SK-N-SH (cell line): ENCODE measurements at regions not wholly inside any gene's neighbourhood (a gene's known extent, or its start where the extent isn't known, plus 50 kb on each side); places are given as distances from the start of the nearest gene placed in this dataset.

Experiments
- CTCF ChIA-PET: fragments of 300-600, 350-600 bp; formaldehyde crosslinking; extraction: SDS; loops from one replicate; lab custom pipeline; 2021; lab: Yijun Ruan, JAX
- POLR2A ChIA-PET: fragments of 350-600 bp; sonication (Branson Sonifier 250); formaldehyde crosslinking; extraction: SDS; loops from one replicate; lab custom pipeline; 2020; ENCODE audit warnings: antibody characterized with exemption, inconsistent platforms; lab: Yijun Ruan, JAX
- DNase-seq: peaks from one replicate; pipeline ENCODE4 v3.0.0; 2012
- H2AFZ ChIP-seq: fragments of 200-600 bp; sonication (generic); 2 replicates; pipeline ENCODE4 v1.8.1; 2016; ENCODE audit warnings: antibody characterized with exemption, mild to moderate bottlenecking, low read depth
- H3F3A ChIP-seq: fragments of 200-600 bp; sonication (generic); replicated peaks from 2 replicates; pipeline ENCODE3; 2016; ENCODE audit warnings: antibody characterized with exemption, mild to moderate bottlenecking; ENCODE audit not compliant: insufficient read depth
- H3K27ac ChIP-seq, 2 experiments: fragments of 200-500 bp in 1 of 2; fragments of 200-600 bp in 1 of 2; sonication (Bioruptor generic) in 1 of 2; sonication (generic), shearing (Covaris generic) in 1 of 2; 2 replicates each; pipeline versions ENCODE4 v1.5.1 to v1.6.1; 2014 to 2016; ENCODE audit warnings: low read depth in 2 of 2, inconsistent platforms in 1 of 2, low read length in 1 of 2, mild to moderate bottlenecking in 1 of 2, mixed read lengths in 1 of 2
- H3K27me3 ChIP-seq: fragments of 200-600 bp; sonication (generic), shearing (Covaris generic); 2 replicates; pipeline ENCODE4 v1.6.1; 2016; ENCODE audit warnings: mixed run types; ENCODE audit not compliant: insufficient read depth
- H3K36me3 ChIP-seq, 2 experiments: fragments of 200-500 bp in 1 of 2; fragments of 200-600 bp in 1 of 2; sonication (Bioruptor generic) in 1 of 2; sonication (generic) in 1 of 2; replicated peaks in 1 of 2; 2 replicates each; pipeline versions ENCODE3 to v1.5.1; 2014 to 2016; ENCODE audit warnings: low read length in 1 of 2, mild to moderate bottlenecking in 1 of 2; ENCODE audit not compliant: insufficient read depth in 2 of 2, control insufficient read depth in 1 of 2
- H3K4me1 ChIP-seq, 2 experiments: fragments of 200-500 bp in 1 of 2; fragments of 200-600 bp in 1 of 2; sonication (Bioruptor generic) in 1 of 2; sonication (generic), shearing (Covaris generic) in 1 of 2; 2 replicates each; pipeline versions ENCODE4 v1.5.1 to v1.6.1; 2014 to 2016; ENCODE audit warnings: low read depth in 1 of 2, low read length in 1 of 2, mixed run types in 1 of 2; ENCODE audit not compliant: insufficient read depth in 2 of 2, control insufficient read depth in 1 of 2
- H3K4me2 ChIP-seq: fragments of 200-600 bp; sonication (generic), shearing (Covaris generic); 2 replicates; pipeline ENCODE4 v1.6.1; 2017; ENCODE audit warnings: mixed run types
- H3K4me3 ChIP-seq, 2 experiments: fragments of 200-500 bp in 1 of 2; fragments of 200-600 bp in 1 of 2; sonication (Bioruptor generic) in 1 of 2; sonication (generic), shearing (Covaris generic) in 1 of 2; 2 replicates each; pipeline versions ENCODE4 v1.5.1 to v1.8.1; 2014 to 2016; ENCODE audit warnings: low read depth in 2 of 2, inconsistent platforms in 1 of 2, low read length in 1 of 2, mild to moderate bottlenecking in 1 of 2, mixed read lengths in 1 of 2, moderate library complexity in 1 of 2
- H3K79me2 ChIP-seq: fragments of 200-600 bp; sonication (generic); 2 replicates; pipeline ENCODE4 v1.8.1; 2017; ENCODE audit warnings: mild to moderate bottlenecking; ENCODE audit not compliant: insufficient read depth
- H3K9ac ChIP-seq: fragments of 200-600 bp; sonication (generic); 2 replicates; pipeline ENCODE4 v1.6.1; 2017; ENCODE audit warnings: mixed run types
- H3K9me2 ChIP-seq: fragments of 200-600 bp; sonication (generic); 2 replicates; pipeline ENCODE4 v1.6.1; 2017; ENCODE audit warnings: mixed run types
- H3K9me3 ChIP-seq: fragments of 200-600 bp; sonication (generic); 2 replicates; pipeline ENCODE4 v1.6.1; 2017; ENCODE audit warnings: mixed run types, mild to moderate bottlenecking, moderate library complexity
- H4K20me1 ChIP-seq: fragments of 200-600 bp; sonication (generic); 2 replicates; pipeline ENCODE4 v1.6.1; 2017; ENCODE audit warnings: mild to moderate bottlenecking, mixed run types; ENCODE audit not compliant: insufficient read depth
- CHD2 ChIP-seq: fragments of 150-350 bp; IDR thresholded peaks from 2 replicates; pipeline ENCODE4 v1.6.1; 2018; ENCODE audit warnings: low read length; ENCODE audit not compliant: partially characterized antibody
- ELF1 ChIP-seq: IDR thresholded peaks from 2 replicates; pipeline ENCODE4 v1.4.0; 2012
- FOSL2 ChIP-seq: IDR thresholded peaks from 2 replicates; pipeline ENCODE4 v1.4.0; 2012; ENCODE audit warnings: low read depth, mild to moderate bottlenecking, moderate library complexity, borderline replicate concordance
- FOXJ3 ChIP-seq: sonication (generic); formaldehyde crosslinking; IDR thresholded peaks from 2 replicates; pipeline ENCODE4 v1.5.1; 2020; ENCODE audit warnings: mild to moderate bottlenecking, missing genetic modification reagents
- FOXM1 ChIP-seq: IDR thresholded peaks from 2 replicates; pipeline ENCODE4 v1.4.0; 2012; ENCODE audit warnings: low read depth, mild to moderate bottlenecking
- GATA2 ChIP-seq: sonication (generic); formaldehyde crosslinking; IDR thresholded peaks from 2 replicates; pipeline ENCODE4 v1.5.0; 2020; ENCODE audit warnings: mild to moderate bottlenecking, missing genetic modification reagents
- MEF2A ChIP-seq: IDR thresholded peaks from 2 replicates; pipeline ENCODE4 v1.4.0; 2012; ENCODE audit warnings: low read depth, borderline replicate concordance
- NFIC ChIP-seq: IDR thresholded peaks from 2 replicates; pipeline ENCODE4 v1.4.0; 2012; ENCODE audit warnings: borderline replicate concordance
- RAD21 ChIP-seq: IDR thresholded peaks from 2 replicates; pipeline ENCODE4 v1.6.1; 2012; ENCODE audit warnings: mild to moderate bottlenecking, low read length
- RFX5 ChIP-seq: IDR thresholded peaks from 2 replicates; pipeline ENCODE4 v1.6.1; 2012; ENCODE audit warnings: mild to moderate bottlenecking, improper control_type of control experiment, low read length
- SIN3A ChIP-seq: IDR thresholded peaks from 2 replicates; pipeline ENCODE4 v1.6.1; 2012; ENCODE audit warnings: low read depth, mild to moderate bottlenecking, low read length, moderate library complexity, borderline replicate concordance
- SMC3 ChIP-seq: IDR thresholded peaks from 2 replicates; pipeline ENCODE4 v1.6.1; 2012; ENCODE audit warnings: low read depth, low read length, improper control_type of control experiment
- TAF1 ChIP-seq: IDR thresholded peaks from 2 replicates; pipeline ENCODE4 v1.6.1; 2012; ENCODE audit warnings: low read depth, mild to moderate bottlenecking, low read length, moderate library complexity, borderline replicate concordance
- YY1 ChIP-seq: IDR thresholded peaks from 2 replicates; pipeline ENCODE4 v1.4.0; 2012; ENCODE audit warnings: low read depth, mild to moderate bottlenecking
- WGBS: methylation state at CpG from one replicate; pipeline ENCODE4 v1.1.6; 2017; ENCODE audit warnings: low lambda C conversion rate; 5-methylcytosine and 5-hydroxymethylcytosine counted together
- TF ChIP-seq, protein P1 (sequence below): IDR thresholded peaks from 2 replicates; pipeline ENCODE4 v1.4.0; 2012; ENCODE audit warnings: low read depth, borderline replicate concordance
- TF ChIP-seq, protein P2 (sequence below): fragments of 200-600 bp; sonication (generic); IDR thresholded peaks from 2 replicates; pipeline ENCODE4 v1.6.1; 2017; ENCODE audit warnings: antibody characterized with exemption, mild to moderate bottlenecking, moderate library complexity
- TF ChIP-seq, protein P3 (sequence below): IDR thresholded peaks from 2 replicates; pipeline ENCODE4; 2012
- TF ChIP-seq, protein P4 (sequence below): IDR thresholded peaks from 2 replicates; pipeline ENCODE4 v1.4.0; 2012; ENCODE audit warnings: low read depth, borderline replicate concordance

DNA sequence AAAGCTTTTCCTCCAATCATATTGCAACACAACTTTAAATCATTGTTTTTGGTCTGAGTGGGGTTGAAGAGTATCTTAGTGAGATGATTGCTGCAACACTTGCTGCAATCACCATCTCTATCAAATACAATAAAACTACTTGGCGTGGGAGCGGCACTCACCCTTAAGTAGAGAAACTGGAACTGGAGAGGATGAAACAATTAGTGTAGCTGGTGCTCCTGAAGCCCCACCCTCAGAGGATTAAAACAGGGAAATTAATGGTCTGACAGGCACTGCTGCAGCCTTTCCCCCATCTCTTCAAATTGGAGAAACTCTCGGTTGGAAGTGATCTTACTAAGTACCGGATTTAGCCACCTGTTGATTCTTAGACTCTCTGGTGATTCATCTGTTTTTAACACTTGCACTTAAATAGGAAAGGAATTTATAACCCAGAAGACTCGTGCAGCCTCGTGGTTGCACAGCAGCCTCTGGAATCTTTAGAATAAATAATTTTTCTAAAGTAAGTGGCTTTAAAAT, 80.5 kb upstream of the KIF26B start:
- Histone ChIP-seq H3K4me3 (no peak overlapping the region), H4K20me1 (no peaks in the 10 kb centered on the region), H3K27me3 (no peaks in the 10 kb centered on the region), H3K36me3 (peaks cover 0 to 10% of the 10 kb centered on the region in 2 experiments), H3K4me2 (no peak overlapping the region; the same call in 1 of the 2 replicates), H2AFZ (no peak overlapping the region), H3K27ac (no peak overlapping the region), H3K9me3 (no peaks in the 10 kb centered on the region)
- ChIA-PET CTCF (interaction anchor here (1.4 to 1.8 kb wide), 2 partner anchors 32 to 78 kb away, joined by 3 to 5 read pairs; no protein-coding TSS in a partner anchor), POLR2A (no interaction called here)
- 57% methylated on average over 6 of the region's 6 CpGs for WGBS
- TF ChIP-seq FOXM1 = no peak
- no peak for TF ChIP-seq TAF1
- TF ChIP-seq, protein P1, sequence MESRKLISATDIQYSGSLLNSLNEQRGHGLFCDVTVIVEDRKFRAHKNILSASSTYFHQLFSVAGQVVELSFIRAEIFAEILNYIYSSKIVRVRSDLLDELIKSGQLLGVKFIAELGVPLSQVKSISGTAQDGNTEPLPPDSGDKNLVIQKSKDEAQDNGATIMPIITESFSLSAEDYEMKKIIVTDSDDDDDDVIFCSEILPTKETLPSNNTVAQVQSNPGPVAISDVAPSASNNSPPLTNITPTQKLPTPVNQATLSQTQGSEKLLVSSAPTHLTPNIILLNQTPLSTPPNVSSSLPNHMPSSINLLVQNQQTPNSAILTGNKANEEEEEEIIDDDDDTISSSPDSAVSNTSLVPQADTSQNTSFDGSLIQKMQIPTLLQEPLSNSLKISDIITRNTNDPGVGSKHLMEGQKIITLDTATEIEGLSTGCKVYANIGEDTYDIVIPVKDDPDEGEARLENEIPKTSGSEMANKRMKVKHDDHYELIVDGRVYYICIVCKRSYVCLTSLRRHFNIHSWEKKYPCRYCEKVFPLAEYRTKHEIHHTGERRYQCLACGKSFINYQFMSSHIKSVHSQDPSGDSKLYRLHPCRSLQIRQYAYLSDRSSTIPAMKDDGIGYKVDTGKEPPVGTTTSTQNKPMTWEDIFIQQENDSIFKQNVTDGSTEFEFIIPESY = no peak
- TF ChIP-seq NFIC = no peak
- no peak for TF ChIP-seq FOXJ3
- TF ChIP-seq, all 33 proteins: peak for 0
- no peak for DNase-seq
- no peaks in the 10 kb centered on the region for H3K9me2 ChIP-seq
- no peaks in the 10 kb centered on the region for H3F3A ChIP-seq
- H3K4me1 ChIP-seq = peaks cover 5 to 9% of the 10 kb centered on the region in 2 experiments; a peak in 3 of 4 replicates
- no peaks in the 10 kb centered on the region for H3K79me2 ChIP-seq
- H3K9ac ChIP-seq = no peak overlapping the region

DNA sequence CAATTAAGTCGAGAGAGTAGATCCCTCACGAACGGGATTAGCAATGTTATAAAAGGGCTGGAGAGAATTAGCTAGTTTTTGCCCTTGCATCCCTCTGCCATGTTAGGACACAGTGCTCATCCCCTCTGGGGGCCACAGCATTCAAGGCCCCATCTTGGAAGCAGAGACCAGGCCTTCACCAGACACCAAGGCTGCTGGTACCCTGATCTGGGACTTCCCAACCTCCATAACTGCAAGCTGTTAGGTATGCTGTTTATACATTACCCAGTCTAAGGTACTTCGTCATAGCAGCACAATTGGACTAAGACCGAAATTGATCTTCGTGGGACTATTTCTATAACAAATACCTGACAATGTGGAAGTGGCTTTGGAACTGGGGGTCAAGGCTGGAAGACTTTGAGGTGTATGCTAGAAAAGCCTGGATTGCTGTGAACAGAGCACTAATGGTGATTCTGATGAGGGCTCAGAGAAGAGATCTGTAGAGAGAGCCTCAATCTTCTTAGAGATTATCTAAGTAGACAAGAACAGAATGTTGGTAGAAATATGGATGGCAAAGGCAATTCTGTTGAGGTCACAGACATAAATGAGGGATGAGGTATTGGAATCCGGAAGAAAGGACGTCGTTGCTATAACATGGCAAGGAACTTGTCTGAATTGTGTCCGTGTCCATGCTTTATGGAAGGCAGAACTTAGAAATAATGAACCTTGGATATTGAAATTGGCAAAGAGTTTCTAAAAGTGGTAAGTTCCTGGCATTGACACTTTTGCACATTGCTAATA, 83.8 kb upstream of the KIF26B start:
- ChIA-PET POLR2A (no interaction called here), CTCF (interaction anchor here (1.3 kb wide), 1 partner anchor 11 kb away, joined by 3 read pairs; no protein-coding TSS in a partner anchor)
- Histone ChIP-seq H3K4me1 (peaks cover 5 to 9% of the 10 kb centered on the region in 2 experiments; a peak in 3 of 4 replicates), H3K9ac (no peak overlapping the region), H3K4me3 (no peak overlapping the region), H3K9me2 (no peaks in the 10 kb centered on the region), H3K4me2 (no peak overlapping the region), H3F3A (peaks cover 7% of the 10 kb centered on the region), H3K9me3 (no peaks in the 10 kb centered on the region), H3K27ac (no peak overlapping the region), H4K20me1 (no peaks in the 10 kb centered on the region), H3K36me3 (peaks cover 0 to 10% of the 10 kb centered on the region in 2 experiments), H3K79me2 (no peaks in the 10 kb centered on the region), H2AFZ (no peak overlapping the region), H3K27me3 (no peaks in the 10 kb centered on the region)
- WGBS = 93% methylated on average over 10 of the region's 10 CpGs
- no peak for TF ChIP-seq RAD21
- no peak for TF ChIP-seq MEF2A
- TF ChIP-seq SMC3 = no peak
- no peak for TF ChIP-seq YY1
- no peak for TF ChIP-seq CHD2
- TF ChIP-seq, protein P2, sequence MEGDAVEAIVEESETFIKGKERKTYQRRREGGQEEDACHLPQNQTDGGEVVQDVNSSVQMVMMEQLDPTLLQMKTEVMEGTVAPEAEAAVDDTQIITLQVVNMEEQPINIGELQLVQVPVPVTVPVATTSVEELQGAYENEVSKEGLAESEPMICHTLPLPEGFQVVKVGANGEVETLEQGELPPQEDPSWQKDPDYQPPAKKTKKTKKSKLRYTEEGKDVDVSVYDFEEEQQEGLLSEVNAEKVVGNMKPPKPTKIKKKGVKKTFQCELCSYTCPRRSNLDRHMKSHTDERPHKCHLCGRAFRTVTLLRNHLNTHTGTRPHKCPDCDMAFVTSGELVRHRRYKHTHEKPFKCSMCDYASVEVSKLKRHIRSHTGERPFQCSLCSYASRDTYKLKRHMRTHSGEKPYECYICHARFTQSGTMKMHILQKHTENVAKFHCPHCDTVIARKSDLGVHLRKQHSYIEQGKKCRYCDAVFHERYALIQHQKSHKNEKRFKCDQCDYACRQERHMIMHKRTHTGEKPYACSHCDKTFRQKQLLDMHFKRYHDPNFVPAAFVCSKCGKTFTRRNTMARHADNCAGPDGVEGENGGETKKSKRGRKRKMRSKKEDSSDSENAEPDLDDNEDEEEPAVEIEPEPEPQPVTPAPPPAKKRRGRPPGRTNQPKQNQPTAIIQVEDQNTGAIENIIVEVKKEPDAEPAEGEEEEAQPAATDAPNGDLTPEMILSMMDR = no peak
- no peak for TF ChIP-seq GATA2 (CRISPR knock-in tag)
- TF ChIP-seq, protein P1 = no peak
- TF ChIP-seq, protein P3, sequence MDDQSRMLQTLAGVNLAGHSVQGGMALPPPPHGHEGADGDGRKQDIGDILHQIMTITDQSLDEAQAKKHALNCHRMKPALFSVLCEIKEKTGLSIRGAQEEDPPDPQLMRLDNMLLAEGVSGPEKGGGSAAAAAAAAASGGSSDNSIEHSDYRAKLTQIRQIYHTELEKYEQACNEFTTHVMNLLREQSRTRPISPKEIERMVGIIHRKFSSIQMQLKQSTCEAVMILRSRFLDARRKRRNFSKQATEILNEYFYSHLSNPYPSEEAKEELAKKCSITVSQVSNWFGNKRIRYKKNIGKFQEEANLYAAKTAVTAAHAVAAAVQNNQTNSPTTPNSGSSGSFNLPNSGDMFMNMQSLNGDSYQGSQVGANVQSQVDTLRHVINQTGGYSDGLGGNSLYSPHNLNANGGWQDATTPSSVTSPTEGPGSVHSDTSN = no peak
- no peak for TF ChIP-seq SIN3A
- TF ChIP-seq, protein P4, sequence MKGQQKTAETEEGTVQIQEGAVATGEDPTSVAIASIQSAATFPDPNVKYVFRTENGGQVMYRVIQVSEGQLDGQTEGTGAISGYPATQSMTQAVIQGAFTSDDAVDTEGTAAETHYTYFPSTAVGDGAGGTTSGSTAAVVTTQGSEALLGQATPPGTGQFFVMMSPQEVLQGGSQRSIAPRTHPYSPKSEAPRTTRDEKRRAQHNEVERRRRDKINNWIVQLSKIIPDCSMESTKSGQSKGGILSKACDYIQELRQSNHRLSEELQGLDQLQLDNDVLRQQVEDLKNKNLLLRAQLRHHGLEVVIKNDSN = no peak
- no peak for TF ChIP-seq RFX5
- no peak for TF ChIP-seq FOXJ3
- TF ChIP-seq TAF1 = no peak
- no peak for TF ChIP-seq FOSL2
- no peak for TF ChIP-seq NFIC
- no peak for TF ChIP-seq ELF1
- DNase-seq = no peak
